Urinary bladder (tissue), 3 donors: ENCODE measurements at regions not wholly inside any gene's neighbourhood (a gene's known extent, or its start where the extent isn't known, plus 50 kb on each side); places are given as distances from the start of the nearest gene placed in this dataset.
"Not testable (repeated sequence)": the region's sequence is repeated elsewhere in the genome, so short reads cannot be mapped to it uniquely, and the experiment has no call there.

Experiments
- DNase-seq: peaks from one replicate; pipeline ENCODE4 v3.0.0-alpha.2; 2015; ENCODE audit errors: extremely low spot score
- H3K27ac ChIP-seq: one replicate; pipeline ENCODE4 v1.5.1; 2013; ENCODE audit warnings: low read depth, mild to moderate bottlenecking, moderate library complexity
- H3K36me3 ChIP-seq: one replicate; pipeline ENCODE4 v1.6.1; 2013; ENCODE audit warnings: mild to moderate bottlenecking, moderate library complexity; ENCODE audit not compliant: insufficient read depth
- H3K4me1 ChIP-seq: one replicate; pipeline ENCODE4 v1.6.1; 2013; ENCODE audit warnings: mild to moderate bottlenecking, moderate library complexity; ENCODE audit not compliant: insufficient read depth
- H3K4me3 ChIP-seq: one replicate; pipeline ENCODE4 v1.5.1; 2013; ENCODE audit warnings: low read depth, low read length
- WGBS: extraction: QIAGEN DNeasy Blood & Tissue Kit; methylation state at CpG from one replicate; pipeline ENCODE4 v1.1.7; 2013; 5-methylcytosine and 5-hydroxymethylcytosine counted together
- donor health status: healthy with polysubstance abuse.
- donor health status: healthy.

DNA sequence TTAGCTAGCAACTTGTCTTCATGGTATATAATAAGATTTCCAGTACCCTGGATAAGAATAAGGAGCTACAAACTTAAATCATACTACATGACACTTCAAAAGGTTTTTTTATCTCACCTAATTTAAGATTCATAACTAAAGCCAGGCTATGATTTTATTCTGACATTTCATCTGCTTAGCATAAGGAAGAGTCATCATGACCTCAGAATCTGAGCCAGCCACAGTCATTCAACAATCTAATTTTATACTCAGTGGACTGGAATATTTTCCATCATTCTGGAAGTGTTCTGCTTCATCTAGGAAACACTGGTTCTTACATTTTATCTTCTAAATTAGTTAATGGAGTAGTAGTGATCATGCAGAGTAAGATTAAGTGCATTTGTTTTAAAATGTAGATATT lies 102.1 kb upstream of the KCND2 start:
- DNase-seq = no peak
- Histone ChIP-seq H3K27ac (no peak overlapping the region), H3K4me1 (no peaks in the 10 kb centered on the region), H3K4me3 (no peak overlapping the region), H3K36me3 (no peaks in the 10 kb centered on the region)

DNA sequence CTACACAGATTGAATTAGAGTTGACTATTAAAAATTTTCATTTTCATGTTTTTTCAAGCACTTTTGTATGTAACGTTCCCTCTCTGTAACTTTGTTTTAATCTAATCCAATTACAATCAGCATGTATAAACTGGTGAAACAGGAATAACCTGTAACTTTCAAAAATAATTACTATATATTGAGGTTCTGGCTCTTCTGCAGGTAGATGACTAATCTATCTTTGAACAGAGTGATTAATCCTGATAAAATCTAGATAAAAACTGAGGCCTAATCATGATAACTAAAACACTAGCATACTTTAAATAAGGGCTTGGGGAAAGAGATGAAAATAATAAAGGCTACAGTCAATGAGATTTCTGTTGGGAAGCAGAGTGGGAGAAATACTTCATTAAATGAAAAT lies 101.6 kb upstream of the KCND2 start:
- no peaks in the 10 kb centered on the region for H3K36me3 ChIP-seq
- H3K4me1 ChIP-seq = no peaks in the 10 kb centered on the region
- WGBS = 70% methylated on average over 1 of the region's 1 CpG
- H3K4me3 ChIP-seq = no peak overlapping the region
- DNase-seq = no peak
- H3K27ac ChIP-seq = no peak overlapping the region

DNA sequence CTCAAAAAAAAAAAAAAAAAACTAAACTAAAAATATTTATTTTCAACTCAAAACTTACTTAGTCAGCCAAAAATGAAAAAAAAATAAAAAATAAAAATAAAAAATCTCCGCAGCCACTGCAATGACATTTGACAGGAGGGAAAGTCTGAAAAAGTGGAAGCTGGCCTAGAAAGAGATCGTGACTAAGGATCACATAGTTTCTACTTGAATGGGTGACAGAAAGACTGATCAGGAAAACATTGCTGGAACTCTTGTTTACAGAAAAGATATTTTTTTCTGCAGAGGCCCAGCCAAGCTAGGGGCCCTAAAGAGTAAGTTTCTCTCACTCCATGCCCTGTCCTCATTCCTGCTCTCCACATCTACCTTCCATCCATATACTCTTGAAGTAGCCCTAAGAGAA lies 92.8 kb upstream of the KCND2 start:
- DNase-seq = no peak
- no peaks in the 10 kb centered on the region for H3K36me3 ChIP-seq
- no peak overlapping the region for H3K4me3 ChIP-seq
- 72% methylated on average over 2 of the region's 2 CpGs for WGBS
- H3K4me1 ChIP-seq = no peaks in the 10 kb centered on the region
- H3K27ac ChIP-seq = no peak overlapping the region

DNA sequence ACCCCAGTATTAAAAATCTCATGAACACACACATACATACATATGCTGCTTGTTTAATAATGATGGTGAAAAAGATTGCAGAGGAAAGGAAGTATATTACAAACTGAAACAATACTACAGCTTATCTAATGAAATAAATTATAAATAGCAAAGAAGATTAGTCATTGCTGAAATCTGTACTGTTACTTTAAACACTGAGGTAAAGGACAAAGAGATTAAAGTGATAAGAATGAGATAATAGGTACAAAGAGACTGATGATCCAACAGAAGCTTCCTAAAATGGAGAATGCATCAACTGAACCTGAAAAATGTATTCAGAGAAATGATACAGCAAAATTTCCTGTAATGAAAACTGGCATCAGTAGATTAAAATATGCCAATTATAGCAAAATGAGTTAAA lies 91.5 kb upstream of the KCND2 start:
- no peak for DNase-seq
- H3K4me1 ChIP-seq = no peaks in the 10 kb centered on the region
- H3K36me3 ChIP-seq = no peaks in the 10 kb centered on the region

DNA sequence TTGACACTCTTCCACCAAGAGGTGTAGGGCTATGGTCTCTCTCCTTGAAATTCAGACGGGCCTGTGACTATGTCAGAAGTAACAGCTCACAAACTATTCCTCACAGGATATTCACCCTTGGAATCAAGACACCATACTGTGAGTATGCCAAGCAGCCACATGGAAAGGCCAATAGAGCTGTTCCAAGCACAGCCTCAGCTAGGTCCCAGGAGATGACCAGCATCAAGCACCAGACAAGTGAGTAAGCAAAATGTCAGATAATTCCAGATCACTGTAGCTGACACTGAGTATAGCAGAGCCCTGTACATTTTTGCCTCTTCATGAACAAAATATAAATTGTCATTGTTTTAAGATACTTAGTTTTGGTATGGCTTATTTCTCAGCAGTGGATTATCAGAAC lies 88.1 kb upstream of the KCND2 start:
- H3K27ac ChIP-seq = no peak overlapping the region
- WGBS = 65% methylated on average over 1 of the region's 1 CpG

More for the DNA sequence above, 91.5 kb upstream of the KCND2 start:
- no peak overlapping the region for H3K27ac ChIP-seq
- H3K4me3 ChIP-seq = no peak overlapping the region

DNA sequence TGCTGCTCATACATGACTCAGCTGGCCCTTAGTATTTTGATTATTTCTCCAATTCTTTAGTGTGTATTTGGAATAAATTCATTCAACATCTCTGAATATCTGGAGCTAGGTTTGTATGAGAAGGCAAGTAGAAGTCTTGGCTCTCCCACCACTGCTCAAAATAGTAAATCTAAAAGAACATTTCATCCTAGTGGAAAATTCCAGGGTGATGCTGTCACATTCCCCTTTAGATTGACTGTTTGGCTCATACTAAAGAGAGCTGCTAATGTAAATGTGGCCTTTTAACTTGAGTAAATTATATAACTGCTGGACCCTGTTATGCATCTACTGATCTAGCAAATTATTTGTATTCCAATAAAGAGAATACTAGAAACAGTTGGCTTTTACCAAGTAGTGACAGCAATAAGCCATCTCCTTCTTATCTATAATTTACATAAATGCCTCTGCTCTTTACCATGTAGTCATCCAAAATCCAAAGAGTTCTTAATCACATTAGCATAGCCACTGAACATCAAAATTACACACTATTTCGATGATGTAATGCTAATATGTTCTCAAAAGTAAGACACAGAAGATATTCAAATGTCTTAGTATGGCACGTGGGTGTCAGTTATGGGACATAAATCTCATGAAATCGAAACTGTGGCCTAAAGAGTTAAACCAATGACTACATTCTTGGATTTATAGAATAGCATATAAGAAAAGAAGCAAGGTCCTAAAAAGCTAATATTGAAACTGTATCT lies 86.9 kb upstream of the KCND2 start:
- no peak overlapping the region for H3K4me3 ChIP-seq
- no peak for DNase-seq
- no peaks in the 10 kb centered on the region for H3K36me3 ChIP-seq
- WGBS = 62% methylated on average over 3 of the region's 3 CpGs
- no peak overlapping the region for H3K27ac ChIP-seq
- no peaks in the 10 kb centered on the region for H3K4me1 ChIP-seq

More for the DNA sequence above, 88.1 kb upstream of the KCND2 start:
- no peaks in the 10 kb centered on the region for H3K4me1 ChIP-seq
- no peak overlapping the region for H3K4me3 ChIP-seq
- H3K36me3 ChIP-seq = no peaks in the 10 kb centered on the region
- no peak for DNase-seq

DNA sequence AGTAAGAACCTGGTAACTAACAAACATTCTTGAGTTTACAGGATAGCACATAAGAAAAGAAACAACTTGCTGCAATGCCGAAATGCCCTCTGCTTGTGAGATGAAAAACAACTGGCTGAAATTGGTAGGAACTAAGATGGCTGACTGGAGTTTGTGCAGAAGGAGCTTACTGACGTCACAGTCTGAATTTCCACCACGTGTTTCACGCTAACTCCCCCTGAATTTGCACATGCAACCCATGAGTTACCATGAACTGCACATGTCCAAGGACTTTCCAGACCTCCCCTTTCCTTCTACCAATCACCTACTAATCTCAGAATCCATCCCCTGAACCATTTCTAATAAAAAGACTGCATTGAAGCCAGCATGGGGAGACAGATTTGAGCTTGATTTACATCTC lies 86.3 kb upstream of the KCND2 start:
- Histone ChIP-seq H3K4me3 (no peak overlapping the region), H3K4me1 (no peaks in the 10 kb centered on the region), H3K36me3 (no peaks in the 10 kb centered on the region), H3K27ac (no peak overlapping the region)
- WGBS = 89% methylated on average over 4 of the region's 4 CpGs
- no peak for DNase-seq

DNA sequence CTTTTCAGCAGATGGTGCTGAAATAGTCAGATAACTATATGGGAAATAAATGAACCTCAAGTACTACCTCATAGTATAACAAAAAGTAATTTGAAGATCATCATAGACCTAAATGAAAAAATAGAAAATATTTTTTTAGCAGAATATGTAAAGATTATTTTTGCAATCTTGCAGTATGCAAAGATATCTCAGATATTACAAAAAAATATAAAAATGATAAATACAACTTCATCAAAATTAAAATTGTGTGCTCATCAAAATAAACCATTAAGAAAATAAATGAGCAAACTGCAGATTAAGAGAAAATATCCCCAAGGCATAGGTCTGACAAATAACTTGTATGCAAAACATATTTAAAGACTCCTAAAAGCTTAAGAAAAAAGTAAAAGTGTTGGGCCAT lies 83.4 kb upstream of the KCND2 start:
- no peak overlapping the region for H3K4me3 ChIP-seq

DNA sequence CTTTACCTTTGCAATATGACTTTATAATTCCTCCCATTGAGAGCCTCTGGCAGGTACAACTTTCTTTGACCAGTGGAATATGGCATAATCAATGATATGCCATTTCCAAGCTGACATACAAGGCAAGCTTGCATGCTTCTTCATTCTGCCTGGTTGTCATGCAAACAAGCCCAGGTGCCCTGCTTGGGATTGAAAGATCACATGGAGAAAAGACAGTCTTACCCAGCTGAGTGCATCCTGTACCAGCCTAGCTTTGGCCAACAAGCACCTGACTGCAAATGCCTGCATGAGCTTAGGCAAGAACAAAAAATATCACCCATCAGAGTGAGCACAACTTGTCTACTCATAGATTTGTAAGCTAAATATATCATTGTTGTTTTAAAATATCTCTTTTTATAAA lies 82.9 kb upstream of the KCND2 start:
- no peak overlapping the region for H3K4me3 ChIP-seq
- H3K4me1 ChIP-seq = no peaks in the 10 kb centered on the region
- DNase-seq = no peak
- H3K36me3 ChIP-seq = no peaks in the 10 kb centered on the region
- no peak overlapping the region for H3K27ac ChIP-seq

More for the DNA sequence above, 83.4 kb upstream of the KCND2 start:
- no peak for DNase-seq
- Histone ChIP-seq H3K27ac (no peak overlapping the region), H3K4me1 (no peaks in the 10 kb centered on the region), H3K36me3 (no peaks in the 10 kb centered on the region)

DNA sequence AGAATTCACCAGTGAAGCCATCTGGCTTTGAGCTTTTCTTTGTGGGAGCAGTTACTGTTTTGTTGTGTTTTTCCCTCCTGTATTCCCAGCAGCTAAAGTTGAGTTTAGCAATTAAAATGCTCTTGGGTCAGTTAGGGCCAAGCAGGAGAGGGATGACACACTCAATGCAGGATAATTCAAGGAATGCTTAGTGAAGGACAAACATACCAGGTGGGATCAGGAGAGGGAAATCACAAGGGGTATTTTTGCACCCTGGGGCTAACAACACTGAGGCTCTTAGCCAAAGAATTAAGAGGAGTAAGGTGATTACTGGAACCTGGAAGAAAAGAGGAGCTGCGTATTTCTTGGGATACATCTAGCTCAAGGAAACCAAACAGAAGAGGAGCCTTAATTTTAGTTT lies 82.4 kb upstream of the KCND2 start:
- 84% methylated on average over 1 of the region's 1 CpG for WGBS

DNA sequence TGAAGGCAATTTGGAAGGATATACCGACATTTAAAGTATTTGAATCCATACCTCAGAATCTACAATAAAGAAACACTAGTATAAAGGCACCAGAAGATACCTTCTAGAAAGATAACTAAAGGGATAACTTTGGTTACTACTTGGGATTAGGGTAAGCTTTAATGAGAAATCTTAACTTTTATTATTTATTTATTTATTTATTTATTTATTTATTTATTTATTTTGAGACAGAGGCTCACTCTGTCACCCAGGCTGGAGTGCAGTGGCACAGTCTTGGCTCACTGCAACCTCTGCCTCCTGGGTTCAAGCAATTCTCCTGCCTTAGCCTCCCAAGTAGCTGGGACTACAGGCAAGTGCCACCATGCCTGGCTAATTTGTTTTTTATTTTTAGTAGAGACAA lies 81.6 kb upstream of the KCND2 start:
- WGBS = 92% methylated on average over 1 of the region's 1 CpG
- H3K36me3 ChIP-seq, H3K4me1 ChIP-seq, H3K27ac ChIP-seq, DNase-seq, H3K4me3 ChIP-seq: not testable (repeated sequence)

More for the DNA sequence above, 82.4 kb upstream of the KCND2 start:
- no peaks in the 10 kb centered on the region for H3K4me1 ChIP-seq
- H3K27ac ChIP-seq = no peak overlapping the region
- no peak for DNase-seq
- H3K4me3 ChIP-seq = no peak overlapping the region
- H3K36me3 ChIP-seq = no peaks in the 10 kb centered on the region

DNA sequence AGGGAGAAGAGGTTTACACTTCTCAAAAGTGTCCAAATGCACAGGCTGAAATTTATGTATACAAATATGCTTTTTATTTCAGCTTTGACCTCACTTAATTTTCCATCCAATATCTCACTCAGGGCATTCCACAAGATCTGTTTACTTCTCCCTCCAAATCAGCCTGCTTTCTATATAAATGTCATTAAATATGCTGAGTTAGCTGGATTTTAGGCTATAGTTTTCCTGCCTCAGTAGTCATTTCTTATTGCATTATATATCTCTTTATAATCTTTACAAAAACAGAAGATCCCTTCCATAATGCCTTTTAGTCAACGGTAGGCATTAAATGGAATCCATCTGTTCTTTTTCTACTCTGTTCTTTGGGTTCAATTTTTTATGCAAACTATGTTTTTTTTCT lies 71.7 kb upstream of the KCND2 start:
- H3K4me1 ChIP-seq = no peaks in the 10 kb centered on the region
- 40% methylated on average over 1 of the region's 1 CpG for WGBS
- no peak overlapping the region for H3K27ac ChIP-seq
- H3K4me3 ChIP-seq = no peak overlapping the region
- DNase-seq = no peak
- no peaks in the 10 kb centered on the region for H3K36me3 ChIP-seq

DNA sequence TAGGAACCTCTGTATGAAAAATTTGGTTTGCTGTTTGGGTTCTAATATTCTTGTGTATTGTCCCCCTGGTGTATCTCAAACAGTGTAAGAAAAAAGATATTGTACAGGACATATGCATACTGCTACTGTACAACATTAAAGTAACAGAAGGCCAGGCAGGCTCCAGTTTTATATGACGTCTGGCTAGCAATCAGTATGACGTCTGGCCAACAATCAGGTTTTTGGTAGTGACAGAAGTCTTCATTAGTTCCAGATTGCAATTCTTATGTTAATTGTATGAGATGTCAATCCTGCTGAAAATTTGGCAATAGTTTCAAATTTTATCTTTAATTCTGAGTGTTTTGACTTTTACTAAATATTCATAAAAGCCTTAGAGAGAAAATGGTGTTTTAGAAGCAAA lies 67.9 kb upstream of the KCND2 start:
- H3K4me3 ChIP-seq = no peak overlapping the region
- DNase-seq = no peak
- H3K36me3 ChIP-seq = no peaks in the 10 kb centered on the region
- no peak overlapping the region for H3K27ac ChIP-seq
- 57% methylated on average over 2 of the region's 2 CpGs for WGBS
- no peaks in the 10 kb centered on the region for H3K4me1 ChIP-seq

DNA sequence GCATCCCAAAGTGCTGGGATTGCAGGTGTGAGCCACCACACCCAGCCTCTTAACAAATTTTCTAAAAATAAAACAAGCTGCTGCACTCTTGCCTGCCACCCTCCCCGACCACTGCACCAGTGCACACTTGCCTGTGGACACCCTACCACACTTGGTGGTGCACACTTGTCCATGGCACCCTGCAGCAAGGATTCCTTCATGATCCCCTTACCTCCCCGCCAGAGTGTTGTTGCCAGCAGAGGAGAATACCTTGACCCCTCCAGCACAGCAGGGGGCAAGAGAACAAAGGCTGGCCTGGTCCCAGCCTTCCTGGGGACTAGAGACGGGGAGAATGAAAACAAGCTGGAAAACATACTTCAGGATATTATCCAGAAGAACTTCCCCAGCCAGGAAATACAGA lies 65.9 kb upstream of the KCND2 start:
- WGBS = 80% methylated on average over 3 of the region's 3 CpGs
- no peaks in the 10 kb centered on the region for H3K36me3 ChIP-seq
- no peak overlapping the region for H3K27ac ChIP-seq
- no peaks in the 10 kb centered on the region for H3K4me1 ChIP-seq
- DNase-seq = no peak
- H3K4me3 ChIP-seq = no peak overlapping the region

DNA sequence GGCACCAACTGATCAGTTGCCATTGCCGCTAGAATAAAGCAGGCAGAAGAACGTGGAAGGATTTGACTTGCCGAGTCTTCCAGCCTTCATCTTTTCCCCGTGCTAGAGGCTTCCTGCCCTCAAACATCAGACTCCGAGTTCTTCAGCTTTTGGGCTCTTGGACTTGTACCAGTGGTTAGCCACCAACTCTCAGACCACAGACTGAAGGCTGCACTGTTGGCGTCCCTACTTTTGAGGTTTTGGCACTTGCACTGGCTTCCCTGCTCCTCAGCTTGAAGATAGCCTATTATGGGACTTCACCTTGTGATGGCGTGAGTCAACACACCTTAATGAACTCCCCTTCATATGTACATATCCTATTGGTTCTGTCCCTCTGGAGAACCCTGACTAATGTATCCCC lies 57.3 kb upstream of the KCND2 start:
- H3K4me3 ChIP-seq = no peak overlapping the region
- H3K4me1 ChIP-seq = no peaks in the 10 kb centered on the region
- no peak for DNase-seq
- H3K27ac ChIP-seq = no peak overlapping the region
- 93% methylated on average over 7 of the region's 7 CpGs for WGBS
- H3K36me3 ChIP-seq = no peaks in the 10 kb centered on the region
